Erythroblast (primary cell): ENCODE measurements at regions not wholly inside any gene's neighbourhood (a gene's known extent, or its start where the extent isn't known, plus 50 kb on each side); places are given as distances from the start of the nearest gene placed in this dataset.

ENCODE experiments used
- DNase-seq, 2 experiments: peaks; one replicate each; lab custom pipeline; 2025; lab: John Stamatoyannopoulos, UW
- GATA1 ChIP-seq: IDR thresholded peaks from 2 replicates; pipeline ENCODE4 v1.6.1; 2011; ENCODE audit warnings: low read depth, mild to moderate bottlenecking, control low read depth, low read length, moderate library complexity
- POLR2A ChIP-seq: IDR thresholded peaks from 2 replicates; pipeline ENCODE4 v1.6.1; 2011; ENCODE audit warnings: mild to moderate bottlenecking, low read length

- TF ChIP-seq POLR2A (no peak), GATA1 (no peak)
- DNase-seq, result no peak
These were observed 106.5 kb upstream of the FRY start for GRCh38 chr13:31925079-31925478.

GRCh38 chr13:31927219-31927653 lies 104.3 kb upstream of the FRY start:
- TF ChIP-seq POLR2A (no peak), GATA1 (no peak)
- DNase-seq, result no peak

- TF ChIP-seq POLR2A (no peak), GATA1 (no peak)
- no peak for DNase-seq
These were observed 102.4 kb upstream of the FRY start for GRCh38 chr13:31929031-31929770.

GRCh38 chr13:31930490-31930889 lies 101.1 kb upstream of the FRY start:
- no peak for DNase-seq
- no peak for TF ChIP-seq GATA1
- no peak for TF ChIP-seq POLR2A

GRCh38 chr13:31930901-31931522 lies 100.6 kb upstream of the FRY start:
- TF ChIP-seq POLR2A (no peak), GATA1 (no peak)
- no peak for DNase-seq

- no peak for TF ChIP-seq GATA1
- TF ChIP-seq POLR2A, result no peak
- no peak for DNase-seq
These were observed 94.1 kb upstream of the FRY start for GRCh38 chr13:31937436-31937835.

- DNase-seq, result no peak
- TF ChIP-seq GATA1, result no peak
- TF ChIP-seq POLR2A, result no peak
These were observed 91.5 kb upstream of the FRY start for GRCh38 chr13:31940076-31940475.

GRCh38 chr13:31943591-31943990 lies 88.0 kb upstream of the FRY start:
- TF ChIP-seq GATA1, result no peak
- TF ChIP-seq POLR2A, result no peak

GRCh38 chr13:31944262-31945160 lies 87.1 kb upstream of the FRY start:
- TF ChIP-seq GATA1 (no peak), POLR2A (no peak)
- DNase-seq, result no peak

More at GRCh38 chr13:31943591-31943990, 88.0 kb upstream of the FRY start:
- no peak for DNase-seq

GRCh38 chr13:31945202-31945961 lies 86.2 kb upstream of the FRY start:
- no peak for TF ChIP-seq POLR2A
- TF ChIP-seq GATA1, result no peak
- DNase-seq, result no peak

- TF ChIP-seq POLR2A (no peak), GATA1 (no peak)
- DNase-seq, result no peak
These were observed 85.3 kb upstream of the FRY start for GRCh38 chr13:31946091-31946770.

- TF ChIP-seq GATA1 (no peak), POLR2A (no peak)
- no peak for DNase-seq
These were observed 84.5 kb upstream of the FRY start for GRCh38 chr13:31947105-31947504.

GRCh38 chr13:31947506-31947905 lies 84.1 kb upstream of the FRY start:
- TF ChIP-seq POLR2A, result no peak
- no peak for TF ChIP-seq GATA1
- no peak for DNase-seq
